NCI-H187 (cell line): ENCODE measurements at regions not wholly inside any gene's neighbourhood (a gene's known extent, or its start where the extent isn't known, plus 50 kb on each side); places are given as distances from the start of the nearest gene placed in this dataset.
"Not testable (repeated sequence)": the region's sequence is repeated elsewhere in the genome, so short reads cannot be mapped to it uniquely, and the experiment has no call there.

Source experiments
- DNase-seq, 2 experiments: peaks; one replicate each; lab custom pipeline; 2025; lab: John Stamatoyannopoulos, UW

DNA sequence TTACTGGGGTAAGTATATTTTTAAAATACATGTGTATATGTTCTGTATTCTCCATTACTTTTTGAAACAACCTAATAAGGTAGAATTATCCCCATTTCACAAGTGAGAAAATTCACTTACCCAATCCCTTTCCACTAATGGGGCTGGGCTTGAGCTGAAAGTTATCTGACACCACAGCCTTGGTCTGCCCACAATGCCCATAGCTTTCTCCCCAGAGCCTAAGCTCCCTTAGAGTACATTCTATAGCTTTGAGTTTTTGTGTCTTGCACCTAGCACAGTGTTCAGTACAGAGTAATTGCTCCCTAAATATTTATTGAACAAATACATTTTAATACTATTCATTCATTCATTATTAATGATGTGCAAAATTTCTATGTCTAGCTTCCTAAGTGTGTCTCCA lies 152.7 kb upstream of the RUNX1 start:
- DNase-seq = no peak

DNA sequence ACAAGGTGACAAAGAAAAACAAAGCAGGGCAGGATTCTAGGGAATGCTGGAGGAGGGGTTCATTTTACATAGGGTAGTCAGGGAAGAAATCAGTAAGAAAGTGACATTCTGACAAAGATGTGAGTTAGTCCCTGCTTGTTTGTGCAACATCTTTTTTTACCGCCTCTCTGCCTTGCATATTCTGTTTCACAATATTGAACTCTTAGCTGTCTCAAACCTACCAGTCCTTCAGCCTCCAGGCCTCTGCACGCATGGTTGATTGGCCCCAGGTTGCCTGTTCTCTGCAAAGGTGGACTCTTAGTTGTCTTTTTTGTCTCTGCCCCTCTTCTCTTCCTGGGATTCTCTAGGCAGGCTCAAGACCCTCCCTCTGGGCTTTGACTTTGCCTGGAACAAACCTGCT lies 152.2 kb upstream of the RUNX1 start:
- DNase-seq = no peak

GRCh38 chr21:35199733-35200015 lies 150.6 kb upstream of the RUNX1 start:
- no peak for DNase-seq

DNA sequence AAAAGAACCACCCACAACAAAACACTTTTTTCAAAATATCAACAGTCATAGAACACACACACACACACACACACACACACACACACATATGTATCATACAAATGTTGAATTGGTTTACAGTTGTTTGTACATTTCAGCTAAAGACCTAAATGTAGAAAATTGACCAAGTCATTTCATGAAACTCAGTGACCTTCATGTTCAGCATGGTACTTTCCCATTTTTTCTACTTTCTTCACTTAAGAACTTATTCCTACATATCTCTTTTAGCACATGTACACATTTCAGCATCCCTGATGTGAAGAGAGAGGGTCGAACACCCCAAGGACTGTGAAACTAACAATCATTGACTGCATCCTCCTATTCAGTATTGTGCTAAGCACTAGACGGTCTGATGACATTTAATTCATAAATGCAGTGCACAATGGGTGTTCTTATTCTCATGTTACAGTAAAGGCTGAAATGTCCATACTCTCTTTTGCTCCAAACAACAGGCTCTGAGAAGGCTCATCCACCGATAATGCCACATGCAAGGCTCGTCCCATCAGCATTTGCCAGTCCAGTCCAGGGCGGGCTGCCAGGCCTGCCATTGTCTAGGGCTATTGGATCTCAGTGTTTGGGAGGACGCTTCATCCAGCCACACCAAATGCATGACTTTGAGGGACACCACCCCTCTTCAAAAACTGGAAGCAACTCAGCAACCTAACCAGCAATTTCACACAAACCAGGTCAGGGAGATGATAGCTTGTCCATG lies 150.1 kb upstream of the RUNX1 start:
- DNase-seq = no peak

DNA sequence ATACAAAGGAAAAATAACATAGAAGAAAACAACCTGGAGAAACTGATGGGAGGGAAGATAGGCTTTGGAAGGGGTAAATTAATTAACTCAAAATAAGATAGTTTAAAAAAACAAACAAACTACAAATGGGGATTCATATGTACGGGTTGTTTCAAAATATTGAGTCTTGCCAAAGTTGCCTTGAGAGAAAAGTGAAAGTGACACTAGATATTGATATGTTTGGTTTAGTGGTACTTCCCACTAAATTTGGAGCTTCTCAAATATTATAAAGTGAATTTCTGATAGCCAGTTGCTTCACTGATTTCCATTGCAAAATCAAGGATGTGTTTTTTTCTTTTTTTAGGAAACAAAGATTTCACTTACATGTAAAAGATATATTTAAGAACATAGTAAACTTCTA lies 149.5 kb upstream of the RUNX1 start:
- DNase-seq = no peak

GRCh38 chr21:35197992-35198431 lies 148.9 kb upstream of the RUNX1 start:
- no peak for DNase-seq

- no peak for DNase-seq
Measured at GRCh38 chr21:35197191-35197590, 148.1 kb upstream of the RUNX1 start.

- no peak for DNase-seq
Measured at GRCh38 chr21:35196128-35196527, 147.0 kb upstream of the RUNX1 start.

- no peak for DNase-seq
Measured at GRCh38 chr21:35195232-35195631, 146.1 kb upstream of the RUNX1 start.

GRCh38 chr21:35191754-35192153 lies 142.7 kb upstream of the RUNX1 start:
- no peak for DNase-seq

DNA sequence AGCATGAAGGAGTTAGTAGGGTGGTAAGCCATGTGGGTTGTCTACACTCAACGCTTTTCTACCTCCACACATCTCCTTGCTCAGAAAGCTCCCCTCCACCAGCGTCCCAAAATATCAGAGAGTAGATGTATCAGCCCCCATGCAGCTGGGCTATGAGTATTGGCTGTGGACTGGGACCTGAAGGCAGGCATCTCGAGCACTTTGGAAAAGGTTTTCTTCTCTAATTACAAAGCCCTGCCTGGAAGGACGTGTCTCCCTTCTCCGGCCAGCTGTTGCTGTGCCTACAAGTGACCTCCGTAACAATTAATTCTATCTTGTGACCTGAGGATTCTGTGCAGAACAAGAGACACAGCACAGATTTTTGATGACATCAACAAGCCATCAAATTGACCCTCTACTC lies 142.0 kb upstream of the RUNX1 start:
- DNase-seq = no peak

DNA sequence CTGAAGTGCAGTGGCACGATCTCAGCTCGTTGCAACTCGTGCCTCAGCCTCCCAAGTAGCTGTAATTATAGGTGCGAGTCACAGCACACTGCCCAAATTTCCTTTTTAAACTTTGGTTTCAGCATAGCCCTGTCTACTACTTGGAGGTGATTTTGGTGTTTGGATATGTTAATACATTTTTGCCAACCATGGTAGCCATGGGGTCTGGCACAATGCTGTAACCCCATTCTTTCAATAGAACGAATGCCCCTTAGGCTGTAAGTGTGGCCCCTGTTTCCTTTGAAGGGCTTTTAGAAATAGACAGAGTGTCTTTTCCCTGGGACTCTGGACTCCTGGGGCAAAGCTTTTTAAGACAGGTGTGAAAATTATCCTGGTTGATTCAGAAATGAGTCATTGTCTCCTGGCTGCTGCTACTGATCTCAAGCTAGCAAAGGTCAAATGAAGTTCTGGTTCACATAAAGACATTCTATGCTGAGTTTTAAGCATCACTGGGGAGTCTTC lies 141.1 kb upstream of the RUNX1 start:
- DNase-seq = no peak

DNA sequence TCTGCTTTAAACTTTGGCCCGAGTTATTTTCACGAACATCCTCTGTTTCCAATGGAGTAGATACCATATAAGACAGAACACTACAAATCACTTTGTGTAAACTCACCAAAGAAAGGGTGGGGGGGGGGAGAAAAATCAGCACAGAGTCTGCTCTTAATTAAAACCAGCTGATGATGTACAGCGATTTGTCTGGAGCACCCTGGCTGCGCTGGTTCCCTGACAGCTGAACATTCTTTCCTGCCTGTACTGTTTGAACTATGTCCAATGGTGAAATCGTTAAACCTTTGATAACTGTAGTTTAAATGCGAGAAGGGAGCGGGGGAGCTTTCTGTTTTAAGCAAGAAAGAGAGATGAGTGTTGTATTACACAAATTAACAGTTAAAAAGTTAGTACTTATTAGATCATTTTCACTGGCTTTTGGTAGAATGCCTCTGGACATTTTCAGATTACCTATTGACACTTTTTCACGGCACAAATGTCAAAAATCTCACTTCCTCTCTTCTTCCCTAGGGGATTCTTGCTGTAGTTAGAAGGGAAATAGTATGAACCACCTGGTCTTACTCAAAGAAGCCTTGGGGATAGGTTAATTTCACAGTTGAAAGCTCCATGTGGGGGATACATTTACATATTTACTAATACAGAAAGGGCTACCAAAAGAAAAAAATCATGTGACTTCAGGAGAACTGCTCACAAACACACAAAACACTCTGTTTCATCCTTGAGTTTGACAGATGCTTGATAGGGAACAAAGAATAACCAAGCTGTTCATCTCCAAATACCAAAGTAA lies 140.2 kb upstream of the RUNX1 start:
- DNase-seq = no peak

- not testable (repeated sequence) for DNase-seq
Measured at GRCh38 chr21:35183389-35183788, 134.3 kb upstream of the RUNX1 start.

DNA sequence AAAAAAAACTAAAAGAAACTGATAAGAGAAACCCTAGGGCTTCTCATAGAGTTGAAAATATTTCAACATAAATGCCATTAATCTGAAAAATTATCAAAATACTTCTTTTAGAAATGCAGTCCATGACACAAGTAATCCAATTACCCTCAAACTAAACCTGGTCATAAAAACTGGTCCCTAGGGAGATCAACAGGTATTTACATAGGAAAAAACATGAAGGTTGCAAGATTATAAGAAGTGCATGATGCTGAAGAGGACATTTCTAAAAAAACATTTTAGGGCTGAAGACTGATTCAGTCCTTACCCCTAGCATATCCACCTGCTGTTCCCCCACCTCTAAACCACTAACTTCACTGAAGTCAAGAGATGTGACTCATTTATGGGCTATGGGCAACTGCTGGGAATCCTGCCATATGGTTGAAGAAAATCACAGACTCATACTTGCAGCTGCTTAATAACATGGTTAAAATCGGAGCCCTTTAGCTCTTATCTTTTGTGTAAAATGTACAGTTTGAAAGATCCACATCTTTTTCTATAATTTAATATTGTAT lies 131.0 kb upstream of the RUNX1 start:
- DNase-seq = peak in 1 of 2 experiments; percentile 10

- no peak for DNase-seq
Measured at GRCh38 chr21:35178827-35179226, 129.7 kb upstream of the RUNX1 start.

DNA sequence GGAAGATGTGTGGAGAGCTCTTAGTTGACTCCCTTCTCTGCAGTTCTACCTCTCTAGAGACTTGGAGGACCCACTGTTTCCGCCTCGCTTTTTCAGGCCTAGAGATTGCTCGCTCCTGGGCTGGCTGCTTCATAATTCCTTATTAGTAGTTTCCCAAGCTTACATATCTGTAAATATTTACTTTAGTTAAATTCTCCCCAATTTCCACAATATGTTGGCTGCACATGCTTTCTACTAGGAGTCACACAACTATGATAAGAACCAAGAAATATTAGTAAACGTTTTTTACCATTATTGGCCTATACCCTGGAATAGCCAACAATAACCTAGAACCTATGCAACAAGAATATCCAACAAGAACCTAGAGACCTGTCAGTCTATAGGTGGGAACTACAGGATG lies 129.0 kb upstream of the RUNX1 start:
- DNase-seq = no peak

- DNase-seq = no peak
Measured at GRCh38 chr21:35172231-35172630, 123.1 kb upstream of the RUNX1 start.

- no peak for DNase-seq
Measured at GRCh38 chr21:35171385-35171784, 122.3 kb upstream of the RUNX1 start.

- DNase-seq = no peak
Measured at GRCh38 chr21:35170818-35171217, 121.7 kb upstream of the RUNX1 start.

DNA sequence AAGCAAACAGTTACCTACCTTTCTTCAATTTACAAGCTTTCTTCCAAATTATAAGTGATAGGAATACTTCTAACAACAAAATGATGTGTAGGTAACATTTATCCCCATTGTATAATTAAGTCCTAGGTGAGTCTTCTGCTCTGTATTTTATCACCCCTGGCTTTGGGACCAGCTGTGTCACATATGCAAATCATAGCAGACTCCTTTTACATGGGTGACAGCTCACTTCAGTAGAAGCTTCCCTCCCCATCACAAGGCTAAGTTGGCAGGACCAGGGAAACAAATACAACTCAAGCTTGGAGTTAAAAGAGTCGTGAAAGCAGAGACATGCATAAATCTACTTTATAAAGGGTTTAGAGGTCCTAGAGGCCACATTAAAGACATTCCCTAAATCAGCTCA lies 121.1 kb upstream of the RUNX1 start:
- no peak for DNase-seq

DNA sequence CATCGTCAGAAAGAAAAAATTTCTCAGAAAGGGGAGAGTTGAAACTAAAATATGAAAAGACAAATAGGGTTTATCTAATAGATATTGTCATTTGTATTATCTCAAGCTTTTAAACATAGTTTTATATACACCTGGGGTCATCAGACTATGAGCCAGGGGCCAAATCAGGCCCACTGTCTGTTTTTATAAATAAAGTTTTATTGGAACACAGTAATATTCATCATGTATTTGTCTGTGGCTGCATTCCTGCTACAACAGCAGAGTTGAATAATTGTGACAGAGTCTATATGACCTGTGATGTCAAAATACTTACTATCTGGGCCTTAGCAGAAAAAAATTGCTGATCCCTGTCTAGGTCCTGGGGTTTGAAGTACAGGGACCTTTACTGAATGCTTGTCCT lies 120.5 kb upstream of the RUNX1 start:
- DNase-seq = no peak

- no peak for DNase-seq
Measured at GRCh38 chr21:35168735-35169134, 119.6 kb upstream of the RUNX1 start.
